Cerebellar cortex (tissue), 1 donor: ENCODE measurements at regions not wholly inside any gene's neighbourhood (a gene's known extent, or its start where the extent isn't known, plus 50 kb on each side); places are given as distances from the start of the nearest gene placed in this dataset.
A peak's percentile ranks its signal among the peaks of the same experiment; 100 is the strongest.

ENCODE experiments used
- DNase-seq: peaks from one replicate; pipeline ENCODE4 v3.0.0-alpha.2; 2015; ENCODE audit warnings: low spot score

DNA sequence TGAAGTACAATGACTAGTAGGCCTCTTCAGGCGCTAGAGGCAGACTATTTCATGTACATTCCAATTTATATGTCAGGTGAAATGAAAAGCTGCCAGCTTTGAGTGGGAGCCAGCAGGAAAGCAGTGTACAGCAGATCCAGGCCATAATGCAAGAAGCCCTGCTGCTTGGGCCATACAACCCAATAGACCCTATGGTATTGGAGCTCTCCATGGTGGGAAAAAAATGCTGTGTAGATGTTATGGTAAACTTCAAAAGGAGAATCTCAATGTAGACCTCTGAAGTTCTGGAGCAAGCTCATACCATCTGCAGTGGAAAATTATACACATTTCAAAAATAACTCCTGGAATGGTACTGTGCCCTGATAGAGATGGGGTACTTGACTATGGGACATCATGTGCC, 71.5 kb upstream of the CD82 start:
- no peak for DNase-seq

DNA sequence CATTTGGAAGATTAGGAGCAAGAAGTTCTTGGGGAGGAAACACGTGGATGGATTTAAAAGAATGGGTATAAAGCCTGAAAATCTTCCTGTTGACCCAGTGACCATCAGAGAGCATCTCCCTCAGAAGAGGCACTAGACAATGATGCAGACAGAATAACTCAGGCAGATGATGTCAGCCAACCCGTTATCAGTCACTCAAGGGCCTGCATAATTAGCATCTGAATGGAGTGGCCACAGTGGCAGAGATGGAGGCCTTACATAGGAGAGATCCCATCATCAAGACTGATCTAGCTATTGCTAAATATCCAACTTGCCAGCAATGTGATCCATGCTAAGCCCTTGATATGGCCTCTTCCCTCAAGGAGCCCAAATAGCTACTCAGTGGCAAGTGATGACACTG, 70.7 kb upstream of the CD82 start:
- no peak for DNase-seq

DNA sequence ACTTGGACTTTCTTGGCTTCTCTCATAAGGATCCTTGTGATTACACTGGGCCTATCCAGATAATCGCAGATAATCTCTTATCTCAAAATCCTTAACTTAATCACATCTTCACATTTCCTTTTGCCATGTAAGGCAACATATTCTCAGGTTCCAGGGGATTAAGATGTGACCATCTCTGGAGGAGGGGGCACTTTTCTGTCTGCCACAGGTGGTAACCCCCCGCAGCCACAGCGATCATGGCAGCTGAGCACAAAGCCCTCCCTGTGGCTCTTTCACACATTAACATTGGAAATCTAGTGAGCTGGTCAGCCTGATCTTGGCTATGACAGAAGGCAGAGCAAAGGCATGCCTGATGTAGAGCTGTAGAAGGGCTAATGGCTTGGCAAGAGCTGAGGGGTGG, 69.1 kb upstream of the CD82 start:
- no peak for DNase-seq

DNA sequence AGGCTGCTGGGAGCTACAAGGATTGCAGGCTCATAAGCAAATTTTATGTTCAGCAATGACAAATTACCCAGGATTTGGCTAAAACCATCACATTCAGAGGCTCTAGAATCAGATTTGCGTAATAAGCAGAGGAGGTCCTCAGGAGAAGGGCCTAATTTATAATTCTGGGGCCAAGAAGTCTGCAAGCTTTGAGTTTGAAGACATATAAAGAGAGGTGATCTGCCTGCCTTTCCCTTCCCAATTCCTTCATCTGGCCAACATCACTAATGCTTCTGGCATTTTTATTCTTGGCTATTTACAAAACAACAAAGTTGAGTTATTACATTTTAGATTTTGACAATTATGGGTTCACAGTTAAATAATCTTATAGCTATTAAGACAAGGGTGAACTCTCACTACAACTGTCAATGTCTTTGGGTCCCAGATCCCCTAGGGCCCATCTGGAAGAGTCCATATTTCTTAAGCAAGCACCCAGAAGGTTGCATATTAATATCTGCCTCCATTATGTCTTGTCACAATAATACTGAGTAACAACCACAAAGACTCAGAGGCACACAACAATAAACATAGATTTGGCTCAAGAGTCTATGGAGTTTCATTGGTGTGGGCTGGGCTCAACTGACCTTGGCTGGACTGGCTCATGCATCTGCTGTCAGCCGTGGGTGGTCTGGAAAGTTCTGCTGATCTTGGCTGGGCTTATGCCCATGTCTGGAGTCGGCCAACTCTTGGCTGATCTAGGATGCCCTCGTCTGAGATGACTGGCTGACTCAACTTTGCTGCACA, 67.2 kb upstream of the CD82 start:
- no peak for DNase-seq

DNA sequence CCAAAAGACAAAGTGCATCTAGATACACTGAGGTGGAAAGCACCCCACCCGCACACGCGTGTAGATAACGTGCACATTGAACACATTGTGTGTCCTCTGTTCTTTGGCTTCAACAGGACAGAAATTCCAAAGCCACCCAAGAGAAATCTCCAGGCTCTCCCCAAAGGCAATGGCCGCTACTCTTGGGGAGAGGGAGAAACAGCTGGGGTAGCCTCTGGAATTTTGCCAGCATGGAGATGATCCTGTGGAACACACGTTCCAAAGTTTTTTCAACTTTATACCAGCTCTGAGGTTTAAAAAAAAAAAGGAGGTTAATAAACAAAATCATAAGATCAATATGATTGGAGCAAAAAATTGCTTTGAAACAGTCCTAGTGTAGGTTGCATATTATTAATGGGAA, 63.0 kb upstream of the CD82 start:
- DNase-seq: no peak

DNA sequence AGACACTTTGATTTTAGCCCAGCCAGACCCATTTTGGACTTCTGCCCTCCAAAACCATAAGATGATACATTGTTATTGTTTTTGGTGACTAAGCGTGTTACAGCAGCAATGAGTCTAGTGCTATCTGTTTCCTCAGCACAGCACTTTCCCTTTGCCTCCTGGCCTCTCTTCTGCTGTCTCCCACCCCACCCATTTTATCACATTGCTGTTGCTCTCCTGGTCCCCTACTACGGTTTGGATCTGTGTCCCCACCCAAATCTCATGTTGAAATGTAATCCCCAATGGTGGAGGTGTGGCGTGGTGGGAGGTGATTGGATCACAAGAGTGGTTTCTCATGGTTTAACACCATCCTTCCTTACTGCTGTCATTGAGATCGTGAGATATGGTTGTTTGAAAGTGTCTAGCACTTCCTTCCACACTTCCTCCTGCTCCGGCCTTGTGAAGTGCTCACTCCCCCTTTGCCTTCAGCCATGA, 59.8 kb upstream of the CD82 start:
- DNase-seq: no peak

DNA sequence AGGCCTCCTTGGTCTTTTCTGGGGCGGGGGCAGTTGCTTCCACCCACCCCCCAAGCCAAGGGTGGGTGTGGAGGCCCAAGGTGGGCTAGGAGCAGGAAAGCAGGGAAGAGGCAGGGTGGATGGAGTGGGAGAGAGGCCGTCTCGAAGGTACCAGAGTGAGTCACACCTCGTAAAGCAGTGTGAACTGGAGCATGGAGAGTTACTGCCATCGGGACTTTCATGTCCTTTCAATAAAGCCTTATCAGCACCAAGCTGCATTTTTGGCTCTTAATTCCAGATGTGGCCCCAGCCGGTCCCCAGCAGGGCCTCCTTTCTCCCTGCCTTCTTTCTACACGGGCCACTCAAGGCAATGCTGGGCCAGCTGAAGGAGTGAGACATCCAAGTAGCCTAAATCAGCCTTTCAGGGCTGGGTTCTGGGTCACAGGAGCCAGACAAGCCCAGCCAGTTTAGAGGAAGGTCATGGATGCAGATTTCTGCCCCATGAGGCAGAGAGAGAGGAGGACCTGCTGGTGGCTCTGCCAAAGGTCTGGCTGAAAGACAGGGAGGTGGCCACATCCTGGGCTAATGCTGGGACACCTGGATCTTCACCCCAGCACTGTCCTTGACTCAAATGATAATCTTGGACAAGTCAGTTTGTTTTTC, 59.0 kb upstream of the CD82 start:
- DNase-seq: no peak

DNA sequence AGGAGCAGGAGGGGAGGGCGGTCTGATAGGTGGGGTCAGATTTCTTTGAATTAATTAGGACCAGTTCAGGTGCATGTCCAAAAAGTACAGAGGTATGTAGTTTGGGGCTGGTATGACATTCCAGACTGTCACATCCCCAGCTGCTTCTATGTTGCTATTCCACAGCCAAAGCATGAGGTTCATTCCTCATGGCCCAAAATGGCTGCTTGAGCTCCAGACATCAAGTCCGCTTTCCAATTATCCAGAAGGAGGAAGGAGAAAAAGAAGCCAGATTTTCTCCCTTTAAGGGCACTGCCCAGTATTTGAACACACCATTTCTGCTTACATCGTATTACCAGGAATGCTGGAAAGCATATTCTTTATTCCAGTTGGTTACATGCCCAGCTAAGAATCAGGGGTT, 58.0 kb upstream of the CD82 start:
- DNase-seq: no peak

DNA sequence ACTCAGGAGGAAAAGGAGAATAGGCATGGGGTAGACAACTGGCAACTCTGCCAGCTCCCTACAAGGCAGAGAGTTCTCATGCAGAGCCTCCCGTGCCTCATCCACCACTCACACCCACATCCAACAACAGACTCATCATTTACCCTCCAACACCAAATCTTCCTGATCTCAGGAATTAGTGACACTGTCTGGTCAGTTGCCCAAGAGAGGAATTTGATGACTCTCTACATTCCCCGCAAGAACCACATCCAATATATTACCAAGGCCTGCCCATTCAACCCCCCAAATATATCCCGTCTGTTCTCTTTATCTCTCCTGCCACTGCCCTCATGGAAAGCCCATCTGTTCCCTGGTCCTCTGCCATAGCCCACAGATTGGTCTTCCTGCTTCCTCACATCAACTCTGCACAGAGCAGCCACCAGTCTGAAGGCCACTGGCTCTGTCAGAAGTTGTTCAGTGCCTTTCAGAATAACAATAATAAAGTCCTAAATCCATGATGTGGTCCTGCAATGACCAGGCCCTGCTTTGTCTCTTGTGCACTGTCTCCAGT, 57.5 kb upstream of the CD82 start:
- peak; percentile 84 for DNase-seq

DNA sequence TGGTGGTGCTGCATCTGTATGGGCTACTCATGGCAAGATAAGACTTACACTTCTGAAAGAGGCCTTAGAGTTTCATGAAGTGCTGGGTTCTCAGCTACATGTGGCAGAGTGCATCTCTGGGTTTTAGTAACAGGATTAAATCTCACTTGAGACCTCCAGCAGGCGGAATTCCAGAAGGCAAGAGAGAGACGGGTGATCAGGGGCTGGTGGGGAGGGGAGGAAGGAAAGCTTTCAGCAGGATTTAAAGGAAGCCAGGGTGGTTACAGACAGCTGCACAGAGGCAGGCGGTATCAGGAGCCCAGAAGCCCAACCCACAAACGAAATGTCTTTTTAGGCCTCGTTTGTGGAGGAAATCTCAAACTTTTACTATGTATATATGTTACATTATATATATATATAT, 56.2 kb upstream of the CD82 start:
- no peak for DNase-seq

DNA sequence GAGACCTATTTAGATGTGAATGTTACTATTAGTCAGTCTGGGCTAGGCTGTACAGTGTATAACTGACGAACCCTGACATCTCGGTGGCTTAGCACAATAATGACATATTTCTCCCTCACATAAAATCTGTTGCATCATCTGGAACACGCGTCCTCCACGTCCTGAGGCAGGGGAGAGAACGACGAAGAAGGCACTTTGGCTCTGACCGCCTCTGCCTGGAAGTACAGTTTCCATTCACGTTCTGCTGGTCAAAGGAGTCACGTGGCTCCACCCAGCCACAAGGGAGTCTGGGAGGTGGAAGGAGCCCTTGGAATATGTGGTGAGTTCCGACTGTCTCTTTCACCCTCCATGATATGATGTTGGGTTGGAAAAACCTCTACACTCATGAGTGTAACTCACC, 55.1 kb upstream of the CD82 start:
- no peak for DNase-seq

DNA sequence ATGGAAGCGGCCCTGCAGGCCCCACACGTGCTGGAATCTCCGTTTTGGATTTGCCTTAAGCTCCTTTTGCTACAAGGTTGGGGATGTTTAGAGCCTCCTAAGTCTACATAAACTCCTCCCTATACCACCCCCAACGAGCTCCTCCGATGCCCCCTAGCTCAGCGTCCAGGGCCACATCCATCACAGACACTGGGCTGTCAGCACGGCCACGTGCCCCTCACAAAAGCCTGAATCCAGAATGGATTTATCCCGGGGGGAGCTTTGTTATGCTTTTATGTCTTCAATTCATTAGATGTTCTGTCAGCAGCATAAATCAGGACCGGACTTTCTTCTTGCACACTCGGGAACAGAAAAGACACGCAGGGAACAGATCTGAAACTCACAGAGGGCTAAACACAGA, 52.6 kb upstream of the CD82 start:
- no peak for DNase-seq

DNA sequence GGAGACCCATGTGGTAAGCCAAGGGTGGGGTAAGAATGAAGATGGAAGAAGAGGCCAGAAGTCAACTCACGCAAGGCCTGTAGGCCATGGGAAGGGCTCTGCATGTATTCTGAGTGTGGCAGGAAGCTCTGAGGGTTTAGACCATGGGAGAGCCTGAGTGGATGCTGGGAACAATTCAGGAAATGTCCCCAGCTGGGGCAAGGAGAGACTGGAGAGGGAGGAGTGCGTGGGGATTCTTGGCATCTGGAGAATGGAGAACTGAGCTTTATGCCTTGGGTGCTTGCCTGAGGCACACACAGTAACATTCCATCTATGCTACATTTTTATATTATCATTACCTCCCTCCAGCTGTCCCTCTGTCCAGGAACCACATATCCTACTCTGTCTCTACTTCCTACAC, 50.4 kb upstream of the CD82 start:
- no peak for DNase-seq
